B cell (primary cell): ENCODE measurements at regions not wholly inside any gene's neighbourhood (a gene's known extent, or its start where the extent isn't known, plus 50 kb on each side); places are given as distances from the start of the nearest gene placed in this dataset.

ENCODE experiments used
- ATAC-seq: fragments of 200-7000 bp; cut with Tn5 transposase; one replicate; pipeline ENCODE4 v1.10.0; 2021; ENCODE audit warnings: low read depth, mild to moderate bottlenecking, moderate number of reproducible peaks, moderate library complexity
- CTCF ChIA-PET: fragments of 350-600 bp; sonication (Branson Sonifier 250); formaldehyde crosslinking; loops from one replicate; lab custom pipeline; 2021; ENCODE audit warnings: antibody characterized with exemption, inconsistent platforms; lab: Charles Lee
- POLR2A ChIA-PET: fragments of 350-600 bp; sonication (Branson Sonifier 250); formaldehyde crosslinking; loops from one replicate; lab custom pipeline; 2021; ENCODE audit warnings: antibody characterized with exemption; lab: Charles Lee
- DNase-seq: peaks from one replicate; pipeline ENCODE4 v3.0.0; 2013
- H2AFZ ChIP-seq: 2 replicates; pipeline ENCODE4 v1.6.1; 2012; ENCODE audit warnings: mild to moderate bottlenecking, low read depth, low read length; ENCODE audit not compliant: insufficient read depth, poor library complexity, severe bottlenecking
- H3K27ac ChIP-seq, 2 donors: 1 replicate in 1 of 2; 2 replicates in 1 of 2; pipeline ENCODE4 v1.5.1; 2012 to 2013; ENCODE audit warnings: low read length in 2 of 2, mild to moderate bottlenecking in 2 of 2, moderate library complexity in 1 of 2
- H3K27me3 ChIP-seq, 4 experiments: fragments of 200-600 bp in 1 of 4; sonication (generic) in 1 of 4; replicated peaks in 1 of 4; 1 replicate in 2 of 4; 2 replicates in 2 of 4; pipeline versions ENCODE4 v1.6.1 to v1.7.0; 2013 to 2016; ENCODE audit warnings: low read length in 3 of 4, mild to moderate bottlenecking in 2 of 4, mixed read lengths in 1 of 4, moderate library complexity in 1 of 4; ENCODE audit not compliant: insufficient read depth in 4 of 4, control insufficient read depth in 3 of 4; ENCODE audit errors: control extremely low read depth in 1 of 4
- H3K36me3 ChIP-seq, 2 experiments: replicated peaks in 1 of 2; 1 replicate in 1 of 2; 2 replicates in 1 of 2; pipeline versions ENCODE4 v1.6.1 to v1.7.1; 2013; ENCODE audit warnings: low read length in 1 of 2; ENCODE audit not compliant: insufficient read depth in 2 of 2, control insufficient read depth in 1 of 2; ENCODE audit errors: control extremely low read depth in 1 of 2, extremely low read depth in 1 of 2
- H3K4me1 ChIP-seq, 2 donors: fragments of 200-600 bp in 1 of 2; sonication (generic) in 1 of 2; 1 replicate in 1 of 2; 2 replicates in 1 of 2; pipeline versions ENCODE4 v1.5.1 to v1.6.1; 2013 to 2017; ENCODE audit warnings: low read length in 2 of 2; ENCODE audit not compliant: control insufficient read depth in 2 of 2, insufficient read depth in 2 of 2
- H3K4me2 ChIP-seq: replicated peaks from 2 replicates; pipeline ENCODE3; 2012; ENCODE audit warnings: mild to moderate bottlenecking, low read depth, low read length; ENCODE audit not compliant: poor library complexity, severe bottlenecking
- H3K4me3 ChIP-seq, 5 experiments: fragments of 200-600 bp in 1 of 5; sonication (generic) in 1 of 5; 1 replicate in 3 of 5; 2 replicates in 2 of 5; pipeline versions ENCODE4 v1.5.1 to v1.7.0; 2011 to 2016; ENCODE audit warnings: low read length in 4 of 5, mild to moderate bottlenecking in 4 of 5, low read depth in 2 of 5, control low read depth in 1 of 5, moderate library complexity in 1 of 5; ENCODE audit not compliant: insufficient read depth in 1 of 5; ENCODE audit errors: control extremely low read depth in 1 of 5, extremely low read depth in 1 of 5
- H3K79me2 ChIP-seq: fragments of 200-600 bp; sonication (generic); one replicate; pipeline ENCODE4 v1.6.0; 2016; ENCODE audit warnings: low read length; ENCODE audit not compliant: control insufficient read depth, insufficient read depth
- H3K9ac ChIP-seq: fragments of 200-600 bp; sonication (generic); 2 replicates; pipeline ENCODE4 v1.6.1; 2017; ENCODE audit warnings: mild to moderate bottlenecking, low read length, moderate library complexity
- H3K9me3 ChIP-seq, 3 donors: one replicate each; pipeline versions ENCODE4 v1.6.1 to v1.7.1; 2013; ENCODE audit warnings: low read length in 2 of 3; ENCODE audit not compliant: control insufficient read depth in 2 of 3, insufficient read depth in 1 of 3; ENCODE audit errors: control extremely low read depth in 1 of 3
- H4K20me1 ChIP-seq: 2 replicates; pipeline ENCODE4 v1.6.0; 2012; ENCODE audit warnings: mild to moderate bottlenecking, low read length; ENCODE audit not compliant: insufficient read depth, control insufficient read depth, poor library complexity, severe bottlenecking
- H3K27ac Mint-ChIP-seq: one replicate; pipeline ENCODE4 v1.8.0; 2021; ENCODE audit warnings: mixed read lengths
- H3K27me3 Mint-ChIP-seq: one replicate; pipeline ENCODE4 v1.8.0; 2021; ENCODE audit warnings: mixed read lengths
- H3K4me1 Mint-ChIP-seq: one replicate; pipeline ENCODE4 v1.8.0; 2021; ENCODE audit warnings: mixed read lengths
- H3K4me3 Mint-ChIP-seq: one replicate; pipeline ENCODE4 v1.8.0; 2021; ENCODE audit warnings: mixed read lengths
- H3K9me3 Mint-ChIP-seq: one replicate; pipeline ENCODE4 v1.8.0; 2022; ENCODE audit warnings: mixed read lengths; ENCODE audit not compliant: insufficient read depth
- CTCF ChIP-seq: fragments of 200-600 bp; IDR thresholded peaks from one replicate; pipeline ENCODE4 v1.8.0; 2022; ENCODE audit warnings: antibody characterized with exemption, mild to moderate bottlenecking
- EZH2 ChIP-seq: IDR thresholded peaks from 2 replicates; pipeline ENCODE4 v1.6.1; 2012; ENCODE audit warnings: borderline replicate concordance, low read depth, mild to moderate bottlenecking, moderate library complexity, low read length; ENCODE audit not compliant: insufficient read depth, poor library complexity, severe bottlenecking
- WGBS: methylation state at CpG from one replicate; pipeline ENCODE4 v1.1.5; 2013; ENCODE audit warnings: missing lambda C conversion rate; ENCODE audit not compliant: insufficient coverage; 5-methylcytosine and 5-hydroxymethylcytosine counted together
- intact Hi-C: fragments of 100-400 bp; cut with micrococcal nuclease; formaldehyde crosslinking; loops from one replicate; pipeline ENCODE4 v1.10.0; 2022

GRCh38 chr2:82827426-82827825 lies 1631.7 kb downstream of the SUCLG1 start:
- no peaks in the 10 kb centered on the region for H3K79me2 ChIP-seq
- H2AFZ ChIP-seq, result no peak overlapping the region
- no peak overlapping the region for H3K4me2 ChIP-seq
- H3K27ac ChIP-seq, result no peak overlapping the region
- ChIA-PET POLR2A (no interaction called here), CTCF (no interaction called here)
- ATAC-seq, result no peak
- no peak for TF ChIP-seq EZH2
- no peak for TF ChIP-seq CTCF
- intact Hi-C loops, result no loop called here
- H4K20me1 ChIP-seq, result no peaks in the 10 kb centered on the region
- no peaks in the 10 kb centered on the region for H3K4me1 Mint-ChIP-seq
- H3K4me3 ChIP-seq, result no peak overlapping the region
- no peaks in the 10 kb centered on the region for H3K27me3 ChIP-seq
- WGBS, result no CpG with 5 or more reads among the region's 2 CpGs
- H3K9me3 ChIP-seq, result no peaks in the 10 kb centered on the region
- peaks cover under 1% of the 10 kb centered on the region for H3K9me3 Mint-ChIP-seq
- no peaks in the 10 kb centered on the region for H3K4me1 ChIP-seq
- H3K4me3 Mint-ChIP-seq, result no peak overlapping the region
- H3K9ac ChIP-seq, result no peak overlapping the region
- H3K27me3 Mint-ChIP-seq, result no peaks in the 10 kb centered on the region
- H3K27ac Mint-ChIP-seq, result no peak overlapping the region
- DNase-seq, result no peak
- no peaks in the 10 kb centered on the region for H3K36me3 ChIP-seq

GRCh38 chr2:82826437-82826836 lies 1632.6 kb downstream of the SUCLG1 start:
- WGBS, result 50% methylated on average over 1 of the region's 2 CpGs
- H3K27ac Mint-ChIP-seq, result no peak overlapping the region

More at GRCh38 chr2:82826437-82826836, 1632.6 kb downstream of the SUCLG1 start:
- Histone ChIP-seq H3K27me3 (no peaks in the 10 kb centered on the region), H4K20me1 (no peaks in the 10 kb centered on the region), H3K9me3 (peaks cover 0 to 4% (median 0%) of the 10 kb centered on the region in 3 donors), H3K4me2 (no peak overlapping the region), H3K36me3 (no peaks in the 10 kb centered on the region), H2AFZ (no peak overlapping the region), H3K79me2 (no peaks in the 10 kb centered on the region), H3K4me3 (no peak overlapping the region), H3K9ac (no peak overlapping the region), H3K4me1 (no peaks in the 10 kb centered on the region), H3K27ac (no peak overlapping the region)
- H3K9me3 Mint-ChIP-seq, result no peaks in the 10 kb centered on the region
- no peak overlapping the region for H3K4me3 Mint-ChIP-seq
- DNase-seq (no peak), ATAC-seq (no peak)
- H3K4me1 Mint-ChIP-seq, result no peaks in the 10 kb centered on the region
- ChIA-PET POLR2A (no interaction called here), CTCF (no interaction called here)
- no peak for TF ChIP-seq EZH2
- TF ChIP-seq CTCF, result no peak
- intact Hi-C loops, result no loop called here
- H3K27me3 Mint-ChIP-seq, result no peaks in the 10 kb centered on the region
